H9 (cell line): ENCODE measurements at regions not wholly inside any gene's neighbourhood (a gene's known extent, or its start where the extent isn't known, plus 50 kb on each side); places are given as distances from the start of the nearest gene placed in this dataset.

Experiments
- DNase-seq: peaks from one replicate; pipeline ENCODE4 v3.0.0-alpha.2; 2017
- H2AFZ ChIP-seq: one replicate; pipeline ENCODE4 v1.6.1; 2013; ENCODE audit warnings: mild to moderate bottlenecking, low read length, control low read depth, moderate library complexity
- H2AK5ac ChIP-seq: 2 replicates; pipeline ENCODE4 v1.6.1; 2013; ENCODE audit warnings: low read length, control low read depth, mixed read lengths; ENCODE audit not compliant: insufficient read length
- H2BK120ac ChIP-seq: one replicate; pipeline ENCODE4 v1.6.1; 2013; ENCODE audit warnings: low read depth, mild to moderate bottlenecking, low read length, control low read depth, inconsistent platforms; ENCODE audit not compliant: poor library complexity, severe bottlenecking
- H2BK12ac ChIP-seq: 2 replicates; pipeline ENCODE4 v1.6.1; 2013; ENCODE audit warnings: low read length, control low read depth, mixed read lengths, low read depth; ENCODE audit not compliant: insufficient read length
- H2BK15ac ChIP-seq: 2 replicates; pipeline ENCODE4 v1.6.1; 2013; ENCODE audit warnings: low read depth, low read length, control low read depth
- H2BK20ac ChIP-seq: one replicate; pipeline ENCODE4 v1.6.1; 2013; ENCODE audit warnings: low read depth, mild to moderate bottlenecking, low read length, control low read depth, inconsistent platforms; ENCODE audit not compliant: poor library complexity, severe bottlenecking
- H2BK5ac ChIP-seq: 2 replicates; pipeline ENCODE4 v1.6.1; 2013; ENCODE audit warnings: low read length, control low read depth, mixed read lengths; ENCODE audit not compliant: insufficient read length
- H3K14ac ChIP-seq: 2 replicates; pipeline ENCODE4 v1.6.1; 2013; ENCODE audit warnings: low read length, control low read depth; ENCODE audit not compliant: insufficient read depth
- H3K18ac ChIP-seq: 2 replicates; pipeline ENCODE4 v1.6.1; 2013; ENCODE audit warnings: low read depth, mild to moderate bottlenecking, mixed read lengths, low read length, control low read depth; ENCODE audit not compliant: insufficient read length
- H3K23ac ChIP-seq: 2 replicates; pipeline ENCODE4 v1.6.1; 2013; ENCODE audit warnings: low read length, control low read depth, mixed read lengths, low read depth; ENCODE audit not compliant: insufficient read length
- H3K23me2 ChIP-seq: 2 replicates; pipeline ENCODE4 v1.6.1; 2013; ENCODE audit warnings: low read depth, mild to moderate bottlenecking, mixed read lengths, low read length, control low read depth; ENCODE audit not compliant: insufficient read length, poor library complexity, severe bottlenecking
- H3K27ac ChIP-seq: 2 replicates; pipeline ENCODE4 v1.5.1; 2013; ENCODE audit warnings: low read length, control low read depth, mixed read lengths, low read depth; ENCODE audit not compliant: insufficient read length
- H3K27me3 ChIP-seq: 2 replicates; pipeline ENCODE4 v1.6.1; 2013; ENCODE audit warnings: low read length, control low read depth, inconsistent platforms; ENCODE audit not compliant: insufficient read depth
- H3K4ac ChIP-seq: 2 replicates; pipeline ENCODE4 v1.6.1; 2013; ENCODE audit warnings: low read depth, mild to moderate bottlenecking, control low read depth, inconsistent platforms, low read length, moderate library complexity
- H3K4me1 ChIP-seq: 2 replicates; pipeline ENCODE4 v1.6.1; 2013; ENCODE audit warnings: low read length, control low read depth, inconsistent platforms; ENCODE audit not compliant: insufficient read depth
- H3K4me2 ChIP-seq: 2 replicates; pipeline ENCODE4 v1.6.1; 2013; ENCODE audit warnings: low read length, control low read depth, mixed read lengths; ENCODE audit not compliant: insufficient read length, insufficient read depth
- H3K56ac ChIP-seq: 2 replicates; pipeline ENCODE4 v1.6.1; 2013; ENCODE audit warnings: low read depth, mild to moderate bottlenecking, mixed read lengths, low read length, control low read depth; ENCODE audit not compliant: insufficient read length
- H3K79me1 ChIP-seq: 2 replicates; pipeline ENCODE4 v1.6.1; 2013; ENCODE audit warnings: low read depth, mild to moderate bottlenecking, moderate library complexity, low read length, control low read depth, inconsistent platforms; ENCODE audit not compliant: insufficient read depth, poor library complexity, severe bottlenecking
- H3K79me2 ChIP-seq: 2 replicates; pipeline ENCODE4 v1.6.1; 2013; ENCODE audit warnings: low read length, control low read depth, inconsistent platforms; ENCODE audit not compliant: insufficient read depth
- H3K9ac ChIP-seq: 2 replicates; pipeline ENCODE4 v1.6.1; 2013; ENCODE audit warnings: low read length, control low read depth, mixed read lengths; ENCODE audit not compliant: insufficient read length; ENCODE audit errors: extremely low read depth
- H3K9me3 ChIP-seq: one replicate; pipeline ENCODE4 v1.6.1; 2013; ENCODE audit warnings: low read depth, low read length, inconsistent platforms; ENCODE audit not compliant: control insufficient read depth
- H3T11ph ChIP-seq: one replicate; pipeline ENCODE4 v1.6.1; 2013; ENCODE audit warnings: mild to moderate bottlenecking, low read length, control low read depth, inconsistent platforms
- H4K20me1 ChIP-seq: one replicate; pipeline ENCODE4 v1.6.1; 2013; ENCODE audit not compliant: control insufficient read depth, insufficient read length, insufficient read depth
- H4K5ac ChIP-seq: 2 replicates; pipeline ENCODE4 v1.6.1; 2013; ENCODE audit warnings: low read depth, mild to moderate bottlenecking, mixed read lengths, low read length, control low read depth; ENCODE audit not compliant: insufficient read length
- H4K8ac ChIP-seq: replicated peaks from 2 replicates; pipeline ENCODE4 v1.6.1; 2013; ENCODE audit warnings: low read length, control low read depth, mixed read lengths, low read depth; ENCODE audit not compliant: insufficient read length
- H4K91ac ChIP-seq: 2 replicates; pipeline ENCODE4 v1.6.1; 2013; ENCODE audit warnings: low read depth, mild to moderate bottlenecking, moderate library complexity, mixed read lengths, low read length, control low read depth; ENCODE audit not compliant: insufficient read length
- H3K27ac Mint-ChIP-seq, 3 experiments: 2 replicates in 2 of 3; 3 replicates in 1 of 3; pipeline ENCODE4 v1.8.0; 2020 to 2021; ENCODE audit warnings: mixed read lengths in 3 of 3, mild to moderate bottlenecking in 1 of 3, moderate library complexity in 1 of 3
- H3K27me3 Mint-ChIP-seq: 2 replicates; pipeline ENCODE4 v1.8.0; 2021; ENCODE audit warnings: low read depth, mild to moderate bottlenecking, moderate library complexity, mixed read lengths
- H3K36me3 Mint-ChIP-seq, 3 experiments: 2 replicates in 2 of 3; 3 replicates in 1 of 3; pipeline ENCODE4 v1.8.0; 2020 to 2021; ENCODE audit warnings: low read depth in 3 of 3, mixed read lengths in 3 of 3; ENCODE audit not compliant: insufficient read depth in 1 of 3
- H3K4me1 Mint-ChIP-seq, 2 experiments: 2 replicates each; pipeline ENCODE4 v1.8.0; 2020; ENCODE audit warnings: mixed read lengths in 2 of 2
- H3K4me3 Mint-ChIP-seq, 2 experiments: 2 replicates in 1 of 2; 3 replicates in 1 of 2; pipeline ENCODE4 v1.8.0; 2020 to 2021; ENCODE audit warnings: mild to moderate bottlenecking in 2 of 2, mixed read lengths in 2 of 2, moderate library complexity in 1 of 2
- H3K9me3 Mint-ChIP-seq, 2 experiments: 2 replicates in 1 of 2; 3 replicates in 1 of 2; pipeline ENCODE4 v1.8.0; 2020; ENCODE audit warnings: mild to moderate bottlenecking in 2 of 2, mixed read lengths in 2 of 2, moderate library complexity in 1 of 2
- CTCF ChIP-seq: fragments of 200-600 bp; sonication (generic); conservative IDR thresholded peaks from 3 replicates; pipeline ENCODE4 v1.8.0; 2021; ENCODE audit warnings: antibody characterized with exemption, mild to moderate bottlenecking
- WGBS: extraction: QIAGEN DNeasy Blood & Tissue Kit; methylation state at CpG from one replicate; pipeline ENCODE4 v1.1.7; 2013; ENCODE audit warnings: missing lambda C conversion rate, low lambda C conversion rate, mixed read lengths; ENCODE audit not compliant: insufficient read length; ENCODE audit errors: extremely low coverage; 5-methylcytosine and 5-hydroxymethylcytosine counted together

DNA sequence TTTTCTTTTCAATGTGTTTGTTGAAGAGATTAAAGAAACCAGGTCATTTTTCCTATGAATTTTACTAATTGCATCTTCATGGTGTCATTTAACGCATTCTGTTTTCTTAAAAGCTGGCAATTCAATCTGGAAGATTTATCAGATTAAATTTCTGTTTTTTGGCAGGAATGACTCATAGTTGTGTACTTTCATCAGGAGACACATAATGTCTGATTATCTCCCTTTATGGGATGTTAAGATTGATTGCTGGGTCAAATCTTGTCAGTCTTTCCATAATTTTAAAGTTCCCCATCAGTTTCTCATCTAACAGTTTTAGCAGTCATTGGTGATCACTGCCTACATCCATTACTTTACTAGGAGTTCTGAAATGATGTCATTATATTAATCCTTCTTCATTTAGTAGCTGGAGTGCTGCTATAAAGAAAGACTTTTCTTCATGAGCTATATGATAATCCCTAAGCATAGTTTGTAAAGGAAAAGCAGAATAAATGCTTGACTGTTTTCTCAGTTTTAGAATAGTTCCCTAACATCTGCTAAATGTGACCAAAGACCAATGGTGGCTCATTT lies 72.8 kb upstream of the MAP10 start:
- H3K36me3 Mint-ChIP-seq, result no peaks in the 10 kb centered on the region
- Histone ChIP-seq H4K91ac (no peak overlapping the region), H3K79me2 (no peaks in the 10 kb centered on the region), H3K23me2 (no peaks in the 10 kb centered on the region), H4K8ac (no peak overlapping the region), H3K79me1 (no peaks in the 10 kb centered on the region), H3K4me2 (no peak overlapping the region), H2AK5ac (no peak overlapping the region), H3T11ph (no peak overlapping the region), H2BK5ac (no peak overlapping the region), H3K23ac (no peak overlapping the region), H4K20me1 (no peaks in the 10 kb centered on the region), H2BK120ac (no peak overlapping the region), H2BK15ac (no peak overlapping the region), H3K56ac (no peak overlapping the region), H2AFZ (no peak overlapping the region), H3K14ac (no peak overlapping the region), H3K9me3 (no peaks in the 10 kb centered on the region), H3K4me1 (no peaks in the 10 kb centered on the region), H3K18ac (no peak overlapping the region), H2BK12ac (no peak overlapping the region), H4K5ac (no peak overlapping the region), H2BK20ac (no peak overlapping the region), H3K4ac (no peak overlapping the region), H3K27ac (no peak overlapping the region), H3K9ac (no peak overlapping the region), H3K27me3 (no peaks in the 10 kb centered on the region)
- H3K4me3 Mint-ChIP-seq, result no peak overlapping the region
- H3K27me3 Mint-ChIP-seq, result peaks cover 4% of the 10 kb centered on the region; the same call in 1 of the 2 replicates
- H3K4me1 Mint-ChIP-seq, result 0 out of 4 replicates have a peak, but pooled peaks cover 0 to under 1% of the 10 kb centered on the region in 2 experiments
- no peaks in the 10 kb centered on the region for H3K9me3 Mint-ChIP-seq
- DNase-seq, result no peak
- TF ChIP-seq CTCF, result no peak
- no CpG with 5 or more reads among the region's 1 CpG for WGBS
- H3K27ac Mint-ChIP-seq, result no peak overlapping the region
